Stimulated activated naive B cell treated with anti-CD40 and anti-IgM and Interleukin-4, amounts not matched to agents 10 μg/mL and 1 μg/mL and 100 μg/mL, for 72 hours (primary cell): ENCODE measurements at regions not wholly inside any gene's neighbourhood (a gene's known extent, or its start where the extent isn't known, plus 50 kb on each side); places are given as distances from the start of the nearest gene placed in this dataset.
A peak's percentile ranks its signal among the peaks of the same experiment; 100 is the strongest.

ENCODE experiments used
- ATAC-seq, 2 donors: fragments of 150-1000 bp; cut with Tn5 transposase; replicated peaks; 2 replicates each; pipeline ENCODE4 v1.10.0; 2021; ENCODE audit warnings: moderate library complexity in 1 of 2
- DNase-seq: peaks from one replicate; pipeline ENCODE4 v3.0.0; 2021
- H3K27ac Mint-ChIP-seq: one replicate; pipeline ENCODE4 v1.8.0; 2022; ENCODE audit warnings: mild to moderate bottlenecking, mixed read lengths
- H3K27me3 Mint-ChIP-seq, 2 donors: one replicate each; pipeline ENCODE4 v1.8.0; 2022; ENCODE audit warnings: mixed read lengths in 2 of 2
- H3K36me3 Mint-ChIP-seq, 2 donors: one replicate each; pipeline ENCODE4 v1.8.0; 2022; ENCODE audit warnings: mixed read lengths in 2 of 2, mild to moderate bottlenecking in 1 of 2
- H3K4me1 Mint-ChIP-seq, 2 donors: one replicate each; pipeline ENCODE4 v1.8.0; 2022; ENCODE audit warnings: mixed read lengths in 2 of 2, mild to moderate bottlenecking in 1 of 2
- H3K4me3 Mint-ChIP-seq, 2 donors: one replicate each; pipeline ENCODE4 v1.8.0; 2022; ENCODE audit warnings: mild to moderate bottlenecking in 2 of 2, mixed read lengths in 2 of 2, moderate library complexity in 1 of 2
- H3K9me3 Mint-ChIP-seq, 2 donors: one replicate each; pipeline ENCODE4 v1.8.0; 2022; ENCODE audit warnings: mixed read lengths in 2 of 2, mild to moderate bottlenecking in 1 of 2

- Mint-ChIP-seq H3K4me3 (no peak overlapping the region), H3K36me3 (no peaks in the 10 kb centered on the region), H3K4me1 (no peaks in the 10 kb centered on the region), H3K27me3 (no peaks in the 10 kb centered on the region), H3K27ac (no peak overlapping the region), H3K9me3 (no peaks in the 10 kb centered on the region)
- no peak for ATAC-seq
- no peak for DNase-seq
These were observed 1157.3 kb downstream of the SORCS3 start for GRCh38 chr10:105798328-105798889.

- H3K27me3 Mint-ChIP-seq, result no peaks in the 10 kb centered on the region
- no peaks in the 10 kb centered on the region for H3K4me1 Mint-ChIP-seq
- no peak overlapping the region for H3K4me3 Mint-ChIP-seq
- ATAC-seq (peak; percentile 43 to 59), DNase-seq (no peak)
- H3K9me3 Mint-ChIP-seq, result no peaks in the 10 kb centered on the region
- H3K27ac Mint-ChIP-seq, result no peak overlapping the region
- no peaks in the 10 kb centered on the region for H3K36me3 Mint-ChIP-seq
These were observed 1156.3 kb downstream of the SORCS3 start for GRCh38 chr10:105797234-105797890.

GRCh38 chr10:105793071-105793470 lies 1152.0 kb downstream of the SORCS3 start:
- Mint-ChIP-seq H3K36me3 (no peaks in the 10 kb centered on the region), H3K27me3 (no peaks in the 10 kb centered on the region), H3K4me3 (no peak overlapping the region), H3K27ac (no peak overlapping the region), H3K9me3 (no peaks in the 10 kb centered on the region), H3K4me1 (no peaks in the 10 kb centered on the region)
- ATAC-seq (no peak), DNase-seq (no peak)

GRCh38 chr10:105785721-105786120 lies 1144.6 kb downstream of the SORCS3 start:
- H3K4me1 Mint-ChIP-seq, result no peaks in the 10 kb centered on the region
- peaks cover 5 to 15% of the 10 kb centered on the region in 2 donors for H3K9me3 Mint-ChIP-seq
- H3K36me3 Mint-ChIP-seq, result no peaks in the 10 kb centered on the region
- H3K4me3 Mint-ChIP-seq, result no peak overlapping the region
- no peaks in the 10 kb centered on the region for H3K27me3 Mint-ChIP-seq
- ATAC-seq (no peak), DNase-seq (no peak)
- no peak overlapping the region for H3K27ac Mint-ChIP-seq

- Mint-ChIP-seq H3K27me3 (no peaks in the 10 kb centered on the region), H3K4me3 (no peak overlapping the region), H3K4me1 (no peaks in the 10 kb centered on the region)
These were observed 1142.9 kb downstream of the SORCS3 start for GRCh38 chr10:105783936-105784483.

GRCh38 chr10:105774881-105775280 lies 1133.8 kb downstream of the SORCS3 start:
- H3K9me3 Mint-ChIP-seq, result no peaks in the 10 kb centered on the region
- no peak overlapping the region for H3K4me3 Mint-ChIP-seq
- H3K36me3 Mint-ChIP-seq, result no peaks in the 10 kb centered on the region
- H3K27me3 Mint-ChIP-seq, result no peaks in the 10 kb centered on the region
- H3K4me1 Mint-ChIP-seq, result no peaks in the 10 kb centered on the region
- no peak overlapping the region for H3K27ac Mint-ChIP-seq
- ATAC-seq, result no peak
- no peak for DNase-seq

More at GRCh38 chr10:105783936-105784483, 1142.9 kb downstream of the SORCS3 start:
- H3K9me3 Mint-ChIP-seq, result peaks cover 5 to 15% of the 10 kb centered on the region in 2 donors
- H3K27ac Mint-ChIP-seq, result no peak overlapping the region
- no peaks in the 10 kb centered on the region for H3K36me3 Mint-ChIP-seq
- ATAC-seq, result no peak
- no peak for DNase-seq

GRCh38 chr10:105774351-105774750 lies 1133.3 kb downstream of the SORCS3 start:
- Mint-ChIP-seq H3K4me1 (no peaks in the 10 kb centered on the region), H3K36me3 (no peaks in the 10 kb centered on the region), H3K9me3 (no peaks in the 10 kb centered on the region), H3K27me3 (no peaks in the 10 kb centered on the region), H3K27ac (no peak overlapping the region), H3K4me3 (no peak overlapping the region)
- DNase-seq (no peak), ATAC-seq (no peak)

GRCh38 chr10:105770524-105771212 lies 1129.6 kb downstream of the SORCS3 start:
- Mint-ChIP-seq H3K4me1 (no peaks in the 10 kb centered on the region), H3K4me3 (no peak overlapping the region), H3K27me3 (no peaks in the 10 kb centered on the region), H3K27ac (no peak overlapping the region), H3K9me3 (no peaks in the 10 kb centered on the region), H3K36me3 (no peaks in the 10 kb centered on the region)
- ATAC-seq (no peak), DNase-seq (no peak)

DNA sequence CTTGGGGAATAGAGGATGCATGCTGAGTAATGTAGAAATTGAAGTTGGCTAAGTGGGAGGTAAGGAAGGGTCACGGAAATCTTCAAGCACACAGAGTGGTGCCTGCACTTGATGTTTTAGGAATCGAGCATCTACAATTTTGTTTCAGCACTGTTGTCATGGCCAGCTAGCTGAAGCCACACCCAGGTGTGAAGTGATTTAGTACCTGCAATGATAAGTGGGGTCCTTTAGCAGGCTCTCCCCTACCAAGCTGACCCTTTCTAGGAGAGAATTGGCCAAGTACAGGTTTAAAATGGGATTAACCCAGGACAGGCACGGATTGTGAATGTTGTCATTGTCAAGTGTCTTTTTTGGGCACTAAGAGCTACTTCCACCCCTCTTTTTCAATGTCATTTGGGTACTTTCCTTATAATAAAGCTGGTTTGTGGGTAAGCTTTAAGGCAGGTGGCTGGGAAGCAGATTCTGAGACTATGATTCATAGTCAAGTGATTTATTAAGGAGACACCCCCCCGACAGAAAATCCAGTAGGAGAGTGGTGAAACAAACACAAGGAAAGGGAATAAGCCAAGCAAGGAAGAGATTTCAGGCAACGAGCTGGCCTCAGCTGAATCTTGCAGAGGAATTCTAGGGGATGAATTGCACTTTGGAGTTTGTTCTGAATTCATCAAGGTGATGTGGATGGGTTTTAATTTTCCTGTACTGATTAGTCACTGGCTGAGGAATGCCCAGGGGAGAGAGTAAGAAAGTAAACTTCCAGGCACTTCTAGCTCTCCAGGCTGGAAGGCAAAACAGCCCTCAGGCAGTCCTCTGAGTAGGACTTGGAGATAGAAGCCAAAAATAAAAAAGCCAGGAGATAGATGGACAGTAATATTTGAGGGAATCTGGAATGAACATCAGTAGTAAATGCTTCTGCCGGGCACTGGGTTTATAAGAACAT lies 1128.4 kb downstream of the SORCS3 start:
- Mint-ChIP-seq H3K4me1 (no peaks in the 10 kb centered on the region), H3K9me3 (peaks cover 0 to 2% of the 10 kb centered on the region in 2 donors), H3K36me3 (no peaks in the 10 kb centered on the region), H3K27ac (no peak overlapping the region), H3K4me3 (no peak overlapping the region), H3K27me3 (no peaks in the 10 kb centered on the region)
- DNase-seq (no peak), ATAC-seq (no peak)

- H3K9me3 Mint-ChIP-seq, result peaks cover 0 to 2% of the 10 kb centered on the region in 2 donors
- DNase-seq (no peak), ATAC-seq (no peak)
- H3K36me3 Mint-ChIP-seq, result no peaks in the 10 kb centered on the region
- no peaks in the 10 kb centered on the region for H3K27me3 Mint-ChIP-seq
- no peak overlapping the region for H3K4me3 Mint-ChIP-seq
- no peaks in the 10 kb centered on the region for H3K4me1 Mint-ChIP-seq
- no peak overlapping the region for H3K27ac Mint-ChIP-seq
These were observed 1122.5 kb downstream of the SORCS3 start for GRCh38 chr10:105763611-105764010.

DNA sequence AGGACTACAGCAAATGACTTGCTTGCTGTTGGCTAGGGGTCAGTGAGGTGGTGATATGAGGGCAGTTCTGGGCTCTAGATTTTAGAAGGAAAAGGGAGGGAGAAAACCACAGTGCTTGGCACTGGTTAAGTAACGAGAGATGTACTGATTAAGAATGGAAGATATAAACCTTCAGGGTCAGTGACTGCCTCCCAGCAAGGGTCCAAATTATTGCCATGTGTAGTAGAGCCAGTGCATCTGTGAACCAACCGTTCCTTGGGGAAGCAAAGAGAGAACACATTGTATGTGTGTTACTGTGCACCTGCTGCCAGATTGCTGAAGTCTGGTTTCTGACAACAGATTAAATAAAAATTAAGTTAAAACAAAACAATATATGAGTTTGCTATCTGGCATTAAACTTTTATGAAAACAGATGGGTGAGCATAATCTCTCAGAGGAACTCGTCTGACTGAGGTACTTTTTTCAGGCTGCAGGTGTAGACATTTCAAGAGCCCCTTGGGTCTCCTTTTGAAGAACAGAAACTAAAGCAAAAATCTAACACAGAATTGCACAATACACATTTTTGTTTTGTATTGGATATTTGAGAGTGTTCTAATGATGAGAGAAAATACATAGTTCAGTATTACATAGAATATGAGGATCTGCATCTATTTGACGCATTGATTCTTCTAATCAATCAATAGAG lies 1120.6 kb downstream of the SORCS3 start:
- DNase-seq, result no peak
- Mint-ChIP-seq H3K4me3 (no peak overlapping the region), H3K9me3 (peaks cover 0 to 2% of the 10 kb centered on the region in 2 donors), H3K27me3 (no peaks in the 10 kb centered on the region), H3K27ac (no peak overlapping the region), H3K4me1 (no peaks in the 10 kb centered on the region), H3K36me3 (no peaks in the 10 kb centered on the region)
- ATAC-seq, result peak in 1 of 2 donors; percentile 31

GRCh38 chr10:105759669-105760068 lies 1118.6 kb downstream of the SORCS3 start:
- DNase-seq (no peak), ATAC-seq (no peak)
- Mint-ChIP-seq H3K27ac (no peak overlapping the region), H3K4me1 (no peaks in the 10 kb centered on the region), H3K9me3 (peaks cover 3% of the 10 kb centered on the region in 2 donors), H3K27me3 (no peaks in the 10 kb centered on the region), H3K4me3 (no peak overlapping the region), H3K36me3 (no peaks in the 10 kb centered on the region)

- ATAC-seq (no peak), DNase-seq (no peak)
- H3K4me1 Mint-ChIP-seq, result no peaks in the 10 kb centered on the region
- peaks cover 3% of the 10 kb centered on the region in 2 donors for H3K9me3 Mint-ChIP-seq
- H3K4me3 Mint-ChIP-seq, result no peak overlapping the region
- H3K27me3 Mint-ChIP-seq, result no peaks in the 10 kb centered on the region
- no peak overlapping the region for H3K27ac Mint-ChIP-seq
- no peaks in the 10 kb centered on the region for H3K36me3 Mint-ChIP-seq
These were observed 1117.3 kb downstream of the SORCS3 start for GRCh38 chr10:105758209-105758998.
